Sigmoid colon (tissue), 6 donors: ENCODE measurements at regions not wholly inside any gene's neighbourhood (a gene's known extent, or its start where the extent isn't known, plus 50 kb on each side); places are given as distances from the start of the nearest gene placed in this dataset.
"Not testable (repeated sequence)": the region's sequence is repeated elsewhere in the genome, so short reads cannot be mapped to it uniquely, and the experiment has no call there.

Experiments used
- DNase-seq: peaks from one replicate; pipeline ENCODE4 v3.0.0-alpha.2; 2019
- H3K27ac ChIP-seq, 4 donors: fragments of 200-600 bp; sonication (generic); one replicate each; pipeline ENCODE4 v1.5.1; 2016 to 2019; ENCODE audit warnings: mild to moderate bottlenecking in 1 of 4
- H3K27me3 ChIP-seq, 3 donors: fragments of 200-600 bp; sonication (generic); one replicate each; pipeline ENCODE4 v1.5.1; 2019; ENCODE audit warnings: mild to moderate bottlenecking in 1 of 3
- H3K36me3 ChIP-seq, 4 donors: fragments of 200-600 bp; sonication (generic); one replicate each; pipeline ENCODE4 v1.5.1; 2016 to 2019
- H3K4me1 ChIP-seq, 4 donors: fragments of 200-600 bp; sonication (generic); one replicate each; pipeline ENCODE4 v1.5.1; 2017 to 2019
- H3K4me3 ChIP-seq, 4 donors: fragments of 200-600 bp; sonication (generic); one replicate each; pipeline ENCODE4 v1.5.1; 2017 to 2019; ENCODE audit warnings: mild to moderate bottlenecking in 2 of 4, moderate library complexity in 1 of 4
- H3K9me3 ChIP-seq, 4 donors: fragments of 200-600 bp in 3 of 4; sonication (generic) in 3 of 4; one replicate each; pipeline versions ENCODE4 v1.5.1 to v1.6.1; 2013 to 2019
- CTCF ChIP-seq, 4 experiments: fragments of 450-650 bp in 3 of 4; fragments of 200-600 bp in 1 of 4; IDR thresholded peaks; one replicate each; pipeline ENCODE4 v1.5.1; 2016 to 2019; ENCODE audit warnings: antibody characterized with exemption in 4 of 4, mild to moderate bottlenecking in 3 of 4, moderate library complexity in 2 of 4
- EP300 ChIP-seq, 4 donors: sonication (generic); formaldehyde crosslinking; IDR thresholded peaks; one replicate each; pipeline ENCODE4 v1.6.1; 2017; ENCODE audit warnings: antibody characterized with exemption in 4 of 4
- POLR2A ChIP-seq, 2 donors: fragments of 450-650 bp; IDR thresholded peaks; one replicate each; pipeline ENCODE4 v1.6.1; 2016; ENCODE audit warnings: antibody characterized with exemption in 2 of 2, mild to moderate bottlenecking in 2 of 2, moderate library complexity in 2 of 2
- POLR2AphosphoS5 ChIP-seq, 4 donors: sonication (generic); formaldehyde crosslinking; IDR thresholded peaks; one replicate each; pipeline ENCODE4 v1.6.1; 2017; ENCODE audit warnings: antibody characterized with exemption in 4 of 4
- WGBS, 2 donors: extraction: QIAGEN DNeasy Blood & Tissue Kit; methylation state at CpG; one replicate each; pipeline ENCODE4 v1.1.7; 2013; 5-methylcytosine and 5-hydroxymethylcytosine counted together
- intact Hi-C: fragments of 100-400 bp; cut with DNase I; formaldehyde crosslinking; loops from one replicate; pipeline ENCODE4 v1.15.1; 2023
- donor health status: healthy with polysubstance abuse.
- donor health status: healthy.

- Histone ChIP-seq H3K27me3 (peaks cover 0 to 11% (median 0%) of the 10 kb centered on the region in 3 donors), H3K4me1 (peaks cover 0 to 11% (median 0%) of the 10 kb centered on the region in 4 donors)
- H3K36me3 ChIP-seq, H3K9me3 ChIP-seq, H3K27ac ChIP-seq, intact Hi-C loops, H3K4me3 ChIP-seq: not testable (repeated sequence)
- 90 to 96% methylated on average over 8 of the region's 8 CpGs for WGBS, 2 donors
- peak; percentile 50 for DNase-seq
Observed at GRCh38 chr16:88169831-88170165, 213.0 kb upstream of the ZNF469 start.

- no peak overlapping the region for H3K4me3 ChIP-seq
- H3K27me3 ChIP-seq, result peaks cover 0 to 11% (median 0%) of the 10 kb centered on the region in 3 donors
- H3K36me3 ChIP-seq, result no peaks in the 10 kb centered on the region
- TF ChIP-seq CTCF (IDR thresholded peaks at IDR 0.05), result no peak
- TF ChIP-seq POLR2A (IDR thresholded peaks at IDR 0.05), result no peak
- no peak for TF ChIP-seq POLR2AphosphoS5 (IDR thresholded peaks at IDR 0.05)
- TF ChIP-seq EP300 (IDR thresholded peaks at IDR 0.05), result no peak
- H3K4me1 ChIP-seq, result peaks cover 0 to 11% (median 0%) of the 10 kb centered on the region in 4 donors
- WGBS, 2 donors, result 70 to 72% methylated on average over 17 of the region's 17 CpGs
- H3K27ac ChIP-seq, result no peak overlapping the region
- H3K9me3 ChIP-seq, result no peaks in the 10 kb centered on the region
- peak; percentile 27 for DNase-seq
- intact Hi-C loops, result no loop called here
Observed at GRCh38 chr16:88170528-88170991, 212.2 kb upstream of the ZNF469 start.

- H3K36me3 ChIP-seq, H3K4me3 ChIP-seq, H3K9me3 ChIP-seq, H3K27ac ChIP-seq, intact Hi-C loops: not testable (repeated sequence)
- H3K27me3 ChIP-seq, result peaks cover 0 to 11% (median 0%) of the 10 kb centered on the region in 3 donors
- peaks cover 0 to 11% (median 0%) of the 10 kb centered on the region in 4 donors for H3K4me1 ChIP-seq
- peak; percentile 19 for DNase-seq
- 74 to 84% methylated on average over 1 of the region's 1 CpG for WGBS, 2 donors
Observed at GRCh38 chr16:88171126-88171525, 211.6 kb upstream of the ZNF469 start.

GRCh38 chr16:88176184-88176583, 206.6 kb upstream of the ZNF469 start:
- WGBS, 2 donors, result 92 to 95% methylated on average over 3 of the region's 8 CpGs

GRCh38 chr16:88176591-88177180, 206.1 kb upstream of the ZNF469 start:
- DNase-seq, result peak; percentile 21
- H3K27ac ChIP-seq, H3K27me3 ChIP-seq, H3K9me3 ChIP-seq, H3K4me3 ChIP-seq, H3K36me3 ChIP-seq, intact Hi-C loops, H3K4me1 ChIP-seq: not testable (repeated sequence)
- WGBS, 2 donors, result 80 to 85% methylated on average over 23 of the region's 23 CpGs

More at GRCh38 chr16:88176184-88176583, 206.6 kb upstream of the ZNF469 start:
- H3K27me3 ChIP-seq, DNase-seq, H3K27ac ChIP-seq, H3K4me3 ChIP-seq, intact Hi-C loops, H3K36me3 ChIP-seq, H3K4me1 ChIP-seq, H3K9me3 ChIP-seq: not testable (repeated sequence)

- intact Hi-C loops, H3K36me3 ChIP-seq, H3K27me3 ChIP-seq, DNase-seq, H3K4me3 ChIP-seq, H3K4me1 ChIP-seq, H3K27ac ChIP-seq, H3K9me3 ChIP-seq: not testable (repeated sequence)
- 85 to 86% methylated on average over 15 of the region's 15 CpGs for WGBS, 2 donors
Observed at GRCh38 chr16:88178251-88178650, 204.5 kb upstream of the ZNF469 start.

- H3K9me3 ChIP-seq, H3K36me3 ChIP-seq, H3K27ac ChIP-seq, H3K27me3 ChIP-seq, H3K4me1 ChIP-seq, intact Hi-C loops, H3K4me3 ChIP-seq: not testable (repeated sequence)
- 78 to 81% methylated on average over 15 of the region's 15 CpGs for WGBS, 2 donors
- peak; percentile 26 for DNase-seq
Observed at GRCh38 chr16:88178896-88179295, 203.9 kb upstream of the ZNF469 start.

- peak; percentile 43 for DNase-seq
- H3K27ac ChIP-seq, H3K27me3 ChIP-seq, intact Hi-C loops, H3K4me3 ChIP-seq, H3K36me3 ChIP-seq, H3K9me3 ChIP-seq: not testable (repeated sequence)
- peaks cover 0 to 13% (median 9%) of the 10 kb centered on the region in 4 donors for H3K4me1 ChIP-seq
- WGBS, 2 donors, result 85 to 89% methylated on average over 33 of the region's 33 CpGs
Observed at GRCh38 chr16:88182967-88183881, 199.5 kb upstream of the ZNF469 start.

- H3K27me3 ChIP-seq, H3K36me3 ChIP-seq, intact Hi-C loops, H3K4me3 ChIP-seq, H3K27ac ChIP-seq, H3K9me3 ChIP-seq: not testable (repeated sequence)
- 87 to 92% methylated on average over 11 to 12 of the region's 14 CpGs for WGBS, 2 donors
- peaks cover 0 to 13% (median 9%) of the 10 kb centered on the region in 4 donors for H3K4me1 ChIP-seq
- peak; percentile 42 for DNase-seq
Observed at GRCh38 chr16:88184053-88184452, 198.7 kb upstream of the ZNF469 start.

GRCh38 chr16:88184566-88185355, 198.0 kb upstream of the ZNF469 start:
- 88 to 95% methylated on average over 36 of the region's 36 CpGs for WGBS, 2 donors
- H3K4me3 ChIP-seq, H3K9me3 ChIP-seq, intact Hi-C loops, H3K27ac ChIP-seq, H3K27me3 ChIP-seq, H3K36me3 ChIP-seq: not testable (repeated sequence)
- peak; percentile 46 for DNase-seq
- H3K4me1 ChIP-seq, result peaks cover 0 to 13% (median 9%) of the 10 kb centered on the region in 4 donors

GRCh38 chr16:88185406-88185805, 197.4 kb upstream of the ZNF469 start:
- peaks cover 0 to 13% (median 9%) of the 10 kb centered on the region in 4 donors for H3K4me1 ChIP-seq
- H3K9me3 ChIP-seq, H3K4me3 ChIP-seq, intact Hi-C loops, H3K27ac ChIP-seq, DNase-seq, H3K27me3 ChIP-seq, H3K36me3 ChIP-seq: not testable (repeated sequence)
- 96 to 97% methylated on average over 9 of the region's 9 CpGs for WGBS, 2 donors
